Head of caudate nucleus (tissue), 42 donors: ENCODE measurements at regions not wholly inside any gene's neighbourhood (a gene's known extent, or its start where the extent isn't known, plus 50 kb on each side); places are given as distances from the start of the nearest gene placed in this dataset.
A peak's percentile ranks its signal among the peaks of the same experiment; 100 is the strongest.
"Not testable (repeated sequence)": the region's sequence is repeated elsewhere in the genome, so short reads cannot be mapped to it uniquely, and the experiment has no call there.

Experiments used
- DNase-seq, 42 donors: peaks; one replicate each; pipeline versions ENCODE4 v3.0.0 to v3.0.0-alpha.2; 2020 to 2021; ENCODE audit warnings: mixed read lengths in 7 of 42
- intact Hi-C: fragments of 100-400 bp; cut with DNase I; formaldehyde crosslinking; loops from one replicate; pipeline ENCODE4 v1.15.0; 2022

DNA sequence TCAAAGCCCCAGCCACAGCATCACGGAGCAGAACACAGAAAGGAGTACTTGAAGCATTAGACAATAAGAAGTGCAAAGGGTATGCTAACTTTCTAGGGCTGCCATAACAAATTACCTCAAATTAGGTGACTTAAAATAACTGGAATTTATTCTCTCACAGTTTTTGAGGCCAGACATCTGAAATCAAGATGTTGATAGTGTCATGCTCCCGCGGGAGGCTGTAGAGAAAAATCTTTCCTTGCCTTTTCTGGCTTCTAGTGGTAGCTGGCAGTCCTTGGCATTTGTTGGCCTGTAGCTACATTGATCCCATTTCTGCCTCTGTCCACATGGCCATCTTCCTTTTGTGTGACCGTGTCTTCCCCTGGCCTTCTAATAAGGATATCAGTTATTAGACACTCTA lies 51.9 kb upstream of the SPDL1 start:
- no peak for DNase-seq
- intact Hi-C loops: no loop called here

DNA sequence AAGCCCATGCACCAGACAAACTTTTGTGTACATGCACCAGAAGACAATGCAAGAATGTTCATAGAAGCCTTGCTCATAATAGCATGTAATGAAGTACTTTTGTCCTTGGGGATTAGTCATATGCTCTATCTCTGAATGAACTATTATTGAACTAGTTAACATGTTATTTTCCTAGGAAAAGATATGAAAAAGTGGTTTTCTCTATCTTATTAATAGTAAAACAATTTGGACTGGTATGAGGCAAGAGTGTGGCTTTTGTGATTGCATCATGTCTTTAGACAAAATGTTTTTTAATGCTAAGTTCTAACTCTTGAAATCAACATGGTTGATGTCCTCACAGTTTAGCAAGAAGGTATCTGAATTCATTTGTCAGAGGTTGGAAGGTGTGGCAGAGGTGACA lies 55.7 kb upstream of the SPDL1 start:
- DNase-seq: no peak
- intact Hi-C loops: no loop called here

DNA sequence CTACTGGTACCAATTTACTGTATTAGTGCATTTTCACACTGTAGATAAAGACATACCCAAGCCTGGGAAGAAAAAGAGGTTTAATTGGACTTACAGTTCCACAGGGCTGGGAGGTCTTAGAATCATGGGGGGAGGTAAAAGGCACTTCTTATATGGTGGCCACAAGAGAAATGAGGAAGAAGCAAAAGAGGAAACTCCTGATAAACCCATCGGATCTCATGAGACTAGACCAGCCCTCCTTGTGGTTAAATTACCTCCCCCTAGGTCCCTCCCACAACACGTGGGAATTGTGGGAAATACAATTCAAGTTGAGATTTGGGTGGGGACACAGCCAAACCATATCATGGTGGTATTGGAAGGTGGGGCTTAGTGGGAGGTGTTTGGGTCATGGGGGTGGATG lies 56.5 kb upstream of the SPDL1 start:
- intact Hi-C loops: no loop called here
- DNase-seq: no peak

DNA sequence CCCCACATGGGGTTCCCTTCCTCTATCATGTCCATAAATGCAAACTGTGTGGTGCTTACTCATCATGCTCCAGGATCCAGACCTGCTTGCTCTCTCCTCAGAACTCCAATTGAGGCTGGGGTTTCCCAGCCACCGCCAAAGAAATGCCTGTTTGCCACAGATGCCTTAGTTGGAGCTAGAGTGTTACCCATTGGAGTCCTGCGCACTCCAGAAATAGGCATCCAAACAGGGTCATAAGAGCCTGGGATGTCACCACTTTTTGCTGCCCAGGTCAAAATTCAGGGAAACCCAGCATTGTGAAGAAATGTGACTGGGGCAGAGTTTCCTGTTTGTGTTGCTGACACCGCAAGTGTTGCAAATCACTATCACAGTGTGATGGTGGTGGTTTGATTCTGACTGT lies 60.7 kb upstream of the SPDL1 start:
- intact Hi-C loops: no loop called here
- no peak for DNase-seq

DNA sequence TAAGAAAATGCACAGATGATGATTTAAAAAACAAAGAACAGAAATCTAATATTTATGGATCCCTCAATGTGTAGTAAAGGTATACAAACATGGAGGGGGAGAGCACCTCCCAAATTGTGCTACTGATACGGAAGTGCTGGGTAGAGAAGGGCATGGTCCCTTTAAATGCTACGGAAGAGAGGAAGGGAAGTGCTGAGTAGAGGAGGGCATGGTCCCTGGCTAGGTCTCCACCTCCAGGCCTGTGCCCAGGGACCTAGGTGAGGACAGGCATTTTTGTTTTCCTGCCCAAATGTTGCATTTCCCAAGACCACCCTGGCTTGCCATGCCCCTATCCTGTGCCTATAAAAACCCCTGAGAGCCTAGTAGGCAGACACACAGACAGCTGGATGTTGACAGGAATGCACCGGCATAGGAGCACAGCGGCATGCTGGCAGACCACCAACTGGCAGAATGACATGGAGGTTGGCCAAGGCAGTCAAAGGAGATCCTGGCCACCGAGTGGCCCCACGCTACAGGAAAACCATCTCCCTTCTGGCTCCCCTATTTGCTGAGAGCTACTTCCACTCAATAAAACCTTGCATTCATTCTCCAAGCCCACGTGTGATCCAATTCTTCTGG lies 62.1 kb upstream of the SPDL1 start:
- peak in 13 of 42 donors; percentile 0 to 38 (median 15) for DNase-seq
- intact Hi-C loops: no loop called here

DNA sequence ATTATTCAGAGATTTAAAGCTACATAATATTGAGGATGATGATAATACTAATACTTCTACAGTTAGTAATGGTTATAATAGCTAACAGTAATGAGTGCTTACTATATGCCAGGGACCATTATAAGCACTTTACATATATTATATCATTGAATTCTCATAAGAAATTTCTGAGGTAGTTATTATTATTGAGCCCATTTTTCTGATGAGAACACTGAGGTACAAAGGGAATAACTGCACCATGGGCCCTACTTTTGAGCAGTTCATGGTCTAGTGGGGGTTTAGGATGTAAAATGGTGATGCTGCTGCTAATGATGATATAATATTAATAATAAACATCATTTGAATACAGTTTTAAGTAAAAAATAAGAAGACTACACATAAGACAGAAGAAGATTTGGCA lies 64.2 kb upstream of the SPDL1 start:
- intact Hi-C loops: no loop called here
- DNase-seq: no peak

DNA sequence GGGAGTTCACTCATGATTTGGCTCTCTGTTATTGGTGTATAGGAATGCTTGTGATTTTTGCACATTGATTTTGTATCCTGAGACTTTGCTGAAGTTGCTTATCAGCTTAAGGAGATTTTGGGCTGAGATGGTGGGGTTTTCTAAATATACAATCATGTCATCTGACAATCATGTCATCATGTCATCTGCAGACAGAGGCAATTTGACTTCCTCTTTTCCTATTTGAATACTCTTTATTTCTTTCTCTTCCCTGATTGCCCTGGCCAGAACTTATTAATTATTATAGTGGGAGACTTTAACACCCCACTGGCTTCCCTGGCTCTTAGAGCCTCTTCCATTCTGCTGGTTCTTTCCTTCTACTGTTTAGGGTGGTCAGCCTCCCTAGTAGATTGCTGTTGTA lies 64.8 kb upstream of the SPDL1 start:
- DNase-seq, intact Hi-C loops: not testable (repeated sequence)

DNA sequence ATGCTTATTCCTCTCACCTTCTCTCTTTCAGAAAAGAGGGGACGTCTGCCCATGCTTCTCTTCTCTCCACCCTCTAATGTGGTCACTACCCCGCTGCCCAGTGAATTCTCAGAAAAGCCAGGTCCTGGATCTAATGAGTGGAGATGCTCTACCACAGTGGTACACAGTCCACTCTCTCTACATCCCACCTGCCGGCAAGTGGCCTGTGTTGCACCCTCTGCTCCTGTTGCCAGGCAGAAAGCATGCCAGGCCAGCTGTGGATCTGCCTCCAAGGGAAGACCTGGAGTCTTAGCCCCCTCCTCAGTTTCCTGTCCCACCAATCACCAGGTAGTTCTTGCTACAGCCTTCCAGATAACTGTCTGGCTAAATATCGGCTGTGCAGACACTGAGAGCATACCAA lies 71.2 kb upstream of the SPDL1 start:
- no peak for DNase-seq
- intact Hi-C loops: no loop called here

DNA sequence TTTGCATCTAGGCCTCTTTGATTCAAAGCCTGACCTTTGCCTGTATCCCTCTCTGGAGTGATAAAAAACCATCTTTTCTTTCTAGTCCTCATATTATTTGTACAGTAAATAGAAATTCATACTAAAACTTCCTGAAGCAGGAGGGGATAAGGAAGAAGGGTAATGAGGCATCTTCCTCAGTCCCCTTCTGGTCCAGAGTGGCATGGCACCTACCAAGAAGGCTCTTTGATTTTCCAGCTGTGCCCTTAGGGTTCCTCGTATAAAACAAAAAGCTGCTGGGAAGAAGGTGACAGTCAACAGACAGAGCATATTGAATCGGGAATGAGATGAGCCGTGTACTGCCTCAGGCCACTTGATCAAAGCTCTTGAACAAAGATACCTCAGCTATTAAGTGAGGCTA lies 71.9 kb upstream of the SPDL1 start:
- intact Hi-C loops: no loop called here

DNA sequence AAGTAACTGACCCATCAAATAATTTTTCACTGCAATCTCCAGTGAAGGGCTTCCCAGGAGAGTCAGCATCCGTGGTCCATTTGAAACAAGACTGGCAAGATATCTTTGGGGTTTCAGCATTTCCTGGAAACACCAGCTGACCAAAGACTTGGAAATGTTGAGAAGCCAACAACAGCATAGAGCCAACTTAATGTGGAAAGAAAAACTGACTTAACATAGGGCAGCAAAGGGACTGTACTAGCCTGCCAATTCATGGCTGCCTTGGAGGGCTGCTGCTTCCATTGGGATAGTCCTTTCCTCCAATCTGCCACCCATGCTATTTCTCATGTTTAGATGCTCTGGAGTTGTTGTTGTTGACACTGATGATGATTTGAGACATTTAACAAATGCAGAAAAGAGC lies 76.5 kb upstream of the SPDL1 start:
- DNase-seq: no peak
- intact Hi-C loops: no loop called here

More for the DNA sequence above, 71.9 kb upstream of the SPDL1 start:
- no peak for DNase-seq

DNA sequence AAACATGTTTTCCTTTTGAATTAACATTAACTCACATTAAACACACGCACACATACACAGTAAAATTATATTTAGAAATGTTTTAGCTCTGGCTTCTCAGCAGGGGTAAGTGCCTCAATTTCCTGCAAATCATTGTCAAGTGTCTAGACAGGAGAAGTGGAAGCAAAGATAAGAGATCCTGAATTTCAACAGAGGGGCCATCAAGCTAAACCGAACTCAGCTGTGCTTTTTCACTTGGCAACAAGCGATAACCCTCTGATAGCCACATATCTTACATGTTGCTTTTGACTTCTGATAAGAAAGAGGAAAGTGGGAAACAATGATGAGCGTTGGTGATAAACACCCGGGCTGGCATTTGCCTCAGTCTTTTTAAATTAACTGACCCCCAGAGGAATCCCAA lies 79.7 kb upstream of the SPDL1 start:
- intact Hi-C loops: no loop called here
- DNase-seq: no peak

DNA sequence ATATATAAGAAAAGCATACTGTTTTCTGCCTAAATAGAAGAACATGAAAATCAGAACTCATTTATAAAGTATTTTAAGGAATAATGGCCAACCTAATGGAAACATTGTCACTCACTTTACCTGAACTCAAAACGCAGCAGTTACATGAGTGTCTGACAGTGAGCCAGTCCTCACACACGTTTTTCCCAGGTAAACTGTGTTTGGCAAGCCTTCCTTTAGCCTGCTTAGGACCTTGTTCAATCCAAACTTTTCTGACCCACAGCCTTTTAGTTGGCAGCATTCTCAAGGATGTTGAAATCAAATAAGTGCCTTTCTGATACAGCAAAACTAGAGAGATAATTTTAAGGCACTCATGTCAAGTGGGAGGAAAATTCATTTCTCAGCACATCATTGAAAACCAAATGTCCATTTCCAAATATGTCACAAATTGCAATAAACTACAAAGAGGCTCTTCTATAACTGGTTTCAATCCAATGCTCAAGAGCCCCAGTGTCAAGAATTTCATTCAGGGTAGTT lies 83.5 kb upstream of the SPDL1 start:
- intact Hi-C loops: no loop called here
- DNase-seq: no peak

DNA sequence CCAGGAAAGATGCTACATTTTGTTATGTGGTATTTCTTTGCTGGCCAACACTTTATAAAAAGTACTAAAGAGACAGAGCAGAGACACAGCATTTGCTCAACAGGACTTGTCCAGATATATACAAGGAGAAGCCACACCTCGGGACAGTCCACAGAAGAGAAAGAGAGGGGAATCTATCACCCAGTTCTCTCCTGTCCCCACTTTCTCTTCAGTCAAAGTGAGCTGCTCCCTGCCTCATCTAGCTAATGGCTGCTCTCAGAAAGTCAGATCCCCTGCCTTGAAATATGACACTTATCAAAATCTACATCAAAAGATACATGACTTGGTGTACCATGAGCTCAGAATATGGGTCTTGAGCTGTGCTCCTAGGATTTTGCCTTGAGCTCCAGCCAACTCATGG lies 86.7 kb upstream of the SPDL1 start:
- DNase-seq: no peak
- intact Hi-C loops: no loop called here

DNA sequence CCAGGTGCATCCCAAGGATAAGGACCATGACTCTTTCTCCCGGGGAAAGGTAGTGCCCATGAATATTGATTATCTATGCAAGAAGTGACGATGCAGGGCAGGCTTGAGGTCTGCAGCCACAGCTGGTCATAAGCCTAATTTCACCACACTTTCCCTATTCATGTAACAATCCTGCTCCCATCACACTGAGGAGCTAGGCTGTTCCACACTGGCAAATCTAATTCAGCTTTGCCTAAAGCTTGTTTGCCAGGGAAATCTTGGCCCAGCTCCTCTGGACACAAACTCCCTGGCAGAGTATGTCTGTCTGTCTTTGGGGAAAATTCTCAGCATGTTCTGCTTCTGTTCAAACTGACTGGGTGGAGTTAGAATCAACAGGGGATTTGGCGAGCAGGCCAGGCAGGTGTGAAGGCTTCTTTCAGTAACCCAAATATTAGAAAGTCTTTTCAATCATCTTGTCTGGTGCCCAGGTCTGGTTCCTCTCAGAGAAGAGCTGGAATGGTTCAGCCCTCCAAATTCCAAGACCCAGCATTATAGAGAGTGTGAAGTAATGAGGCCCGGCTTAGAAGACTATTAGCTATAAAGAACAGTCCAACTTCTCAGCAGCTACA lies 88.5 kb upstream of the SPDL1 start:
- intact Hi-C loops: no loop called here

DNA sequence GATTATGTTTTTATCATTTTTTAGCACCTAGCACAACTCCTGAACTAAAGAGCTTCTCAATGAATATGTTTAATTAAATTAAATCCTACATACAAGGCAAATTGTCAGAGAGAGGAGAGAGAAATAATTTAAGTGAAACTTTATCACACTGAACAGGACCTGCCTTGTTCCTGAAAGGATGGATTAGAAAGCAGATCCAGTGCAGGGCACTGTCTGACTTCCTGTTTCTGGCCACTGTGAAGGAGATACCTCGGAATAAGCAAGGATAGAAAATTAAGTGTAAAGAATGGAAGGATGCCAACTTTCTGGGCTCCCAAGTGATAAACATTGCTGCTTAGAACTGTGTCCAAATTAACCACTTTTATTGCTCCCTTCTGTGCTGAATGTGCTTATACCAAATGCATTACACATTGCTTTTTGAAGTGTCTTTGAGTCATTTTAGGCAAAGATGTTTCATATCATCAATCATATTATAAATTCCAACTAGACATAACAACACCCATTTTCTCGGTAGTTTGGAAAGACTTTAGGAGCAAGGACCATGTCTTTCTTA lies 89.1 kb upstream of the SPDL1 start:
- intact Hi-C loops: no loop called here
- DNase-seq: no peak

More for the DNA sequence above, 88.5 kb upstream of the SPDL1 start:
- peak in 1 of 42 donors; percentile 6 for DNase-seq

DNA sequence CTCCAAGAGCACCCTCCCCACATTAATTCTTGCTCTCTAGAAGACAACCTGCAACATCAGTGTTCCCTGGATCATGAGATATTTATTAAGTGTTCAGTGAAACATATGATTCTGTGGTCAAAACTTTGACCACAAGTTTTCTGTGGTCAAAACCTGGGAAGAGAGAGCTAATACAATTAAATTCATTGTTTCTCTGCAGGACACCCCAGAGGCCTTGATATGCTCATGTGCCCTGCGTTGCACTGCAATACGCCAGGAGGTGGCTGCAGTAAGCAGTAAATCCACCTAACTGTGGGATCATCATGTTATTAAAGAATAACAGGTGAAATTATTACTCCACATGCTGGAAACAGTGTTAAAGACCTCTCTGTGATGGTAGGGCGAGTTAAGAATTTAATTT lies 109.3 kb upstream of the SPDL1 start:
- DNase-seq: no peak
- intact Hi-C loops: no loop called here

DNA sequence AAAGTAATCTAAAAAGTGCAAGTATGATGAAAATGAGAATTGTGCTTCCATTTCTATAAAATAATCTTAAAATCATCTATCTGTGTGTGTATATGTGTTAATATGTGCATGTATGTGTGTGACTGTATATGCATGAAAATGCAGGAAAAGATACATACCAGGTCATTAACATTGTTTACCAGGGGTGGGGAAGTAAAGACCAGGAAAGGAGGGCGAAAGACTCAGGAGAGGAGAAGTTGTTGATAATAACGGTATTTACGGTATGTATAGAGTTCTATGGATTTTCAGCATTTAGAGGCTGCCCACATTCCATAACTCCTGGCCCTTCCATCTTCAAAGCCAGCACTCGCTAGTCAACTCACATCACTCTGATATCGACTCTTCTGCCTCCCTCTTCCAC lies 111.0 kb upstream of the SPDL1 start:
- intact Hi-C loops: no loop called here
- no peak for DNase-seq

DNA sequence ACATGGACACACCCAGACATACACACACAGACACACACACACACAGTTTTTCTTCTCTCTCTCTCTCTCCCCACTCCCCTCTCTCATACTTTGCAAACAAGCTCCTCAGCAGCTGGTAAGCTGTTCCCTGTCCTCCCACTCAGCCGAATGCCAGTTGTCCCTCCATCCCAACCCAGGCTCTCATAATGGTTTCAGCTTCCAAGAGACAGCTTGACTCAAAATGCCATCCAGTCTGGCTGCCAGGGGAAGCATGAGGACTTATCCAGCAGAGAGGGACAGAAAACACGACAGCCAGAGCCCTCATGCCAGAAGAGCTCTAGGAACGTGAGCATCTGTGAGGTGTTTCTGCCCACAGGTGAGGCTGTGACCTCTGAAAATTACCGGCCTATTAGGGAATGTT lies 112.6 kb upstream of the SPDL1 start:
- intact Hi-C loops: no loop called here
- no peak for DNase-seq

DNA sequence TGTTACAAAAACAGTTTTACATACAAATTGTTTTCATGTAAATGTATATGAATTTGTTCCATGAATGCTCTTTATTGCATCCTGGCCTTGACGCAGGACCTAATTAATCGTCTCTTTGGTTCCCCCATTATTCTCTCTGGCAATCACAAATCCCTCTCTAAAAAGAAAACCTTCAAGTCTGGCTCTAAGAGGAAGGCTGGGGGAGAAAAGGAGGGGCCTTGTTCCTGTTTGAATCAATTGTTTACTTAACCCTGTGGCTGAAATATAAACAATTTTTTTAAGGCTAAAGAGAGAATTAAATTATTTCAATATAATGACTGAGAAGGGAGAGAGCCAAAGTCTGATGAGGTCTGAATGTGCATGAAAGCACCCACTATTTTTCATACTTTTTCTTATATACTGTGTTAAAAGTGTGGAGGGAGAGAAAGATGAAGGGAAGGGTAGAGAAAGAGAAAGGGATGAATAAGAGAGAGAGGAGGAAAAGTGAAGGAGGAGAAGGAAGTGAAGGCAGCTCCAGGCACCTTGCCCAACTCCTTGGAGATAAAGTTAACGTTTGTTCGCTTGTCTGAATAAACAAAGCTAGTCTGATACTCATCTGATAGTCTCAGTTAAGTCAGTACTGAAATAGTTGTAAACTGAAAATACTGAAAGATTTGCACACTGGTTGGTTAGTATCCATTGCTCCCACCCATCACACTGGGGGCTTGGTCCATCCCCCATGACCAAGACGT lies 116.4 kb upstream of the SPDL1 start:
- intact Hi-C loops: no loop called here

DNA sequence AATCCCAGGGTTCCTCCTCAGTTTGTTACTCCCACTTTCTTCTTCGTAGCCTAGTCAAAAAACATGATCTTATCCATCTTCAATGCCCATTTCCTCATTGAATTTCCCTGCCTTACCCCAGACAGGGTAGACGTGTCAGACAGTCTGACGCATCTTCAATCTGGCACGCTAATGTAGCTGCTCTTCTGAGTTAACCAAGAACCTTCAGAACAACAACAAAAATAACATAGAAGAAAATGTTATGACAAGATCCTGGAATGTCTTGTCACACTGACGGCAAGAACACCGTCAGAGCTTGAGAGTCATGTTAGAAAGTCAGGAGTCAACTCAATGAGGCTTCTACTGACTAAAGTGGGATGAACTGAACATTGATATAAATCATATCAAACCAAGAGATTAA lies 122.7 kb upstream of the SPDL1 start:
- intact Hi-C loops: no loop called here
- DNase-seq: no peak

More for the DNA sequence above, 116.4 kb upstream of the SPDL1 start:
- no peak for DNase-seq
